Stimulated activated CD8-positive, alpha-beta memory T cell treated with anti-CD3 and anti-CD28 coated beads, Interleukin-7, amount 100 ng/mL, for 4 hours (primary cell): ENCODE measurements at regions not wholly inside any gene's neighbourhood (a gene's known extent, or its start where the extent isn't known, plus 50 kb on each side); places are given as distances from the start of the nearest gene placed in this dataset.

Experiments
- DNase-seq, 2 donors: peaks; one replicate each; pipeline ENCODE4 v3.0.0-alpha.2; 2020; ENCODE audit warnings: low read depth in 2 of 2

- no peak for DNase-seq
Observed at GRCh38 chr6:104617591-104617990, 242.1 kb downstream of the HACE1 start.

DNA sequence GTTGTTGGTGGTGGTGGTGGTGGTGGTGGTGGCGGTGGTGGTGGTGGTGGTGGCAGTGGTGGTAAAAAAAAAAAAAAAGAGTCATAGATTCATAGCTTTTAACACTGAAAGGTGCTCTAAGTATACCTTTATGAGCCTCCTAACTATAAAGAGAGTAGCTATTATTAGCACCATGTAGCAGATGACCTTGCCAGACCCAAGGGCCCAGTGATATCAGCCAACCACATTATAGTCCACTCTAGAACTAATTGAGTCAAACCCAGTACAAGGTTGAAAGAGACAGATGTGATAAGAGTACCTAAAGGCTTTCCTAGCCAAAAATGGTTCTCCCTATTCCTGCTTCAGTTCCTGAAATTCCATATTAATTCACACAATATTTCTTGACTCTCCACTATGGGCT, 245.3 kb downstream of the HACE1 start:
- no peak for DNase-seq

GRCh38 chr6:104613416-104614001, 246.2 kb downstream of the HACE1 start:
- DNase-seq, result no peak

DNA sequence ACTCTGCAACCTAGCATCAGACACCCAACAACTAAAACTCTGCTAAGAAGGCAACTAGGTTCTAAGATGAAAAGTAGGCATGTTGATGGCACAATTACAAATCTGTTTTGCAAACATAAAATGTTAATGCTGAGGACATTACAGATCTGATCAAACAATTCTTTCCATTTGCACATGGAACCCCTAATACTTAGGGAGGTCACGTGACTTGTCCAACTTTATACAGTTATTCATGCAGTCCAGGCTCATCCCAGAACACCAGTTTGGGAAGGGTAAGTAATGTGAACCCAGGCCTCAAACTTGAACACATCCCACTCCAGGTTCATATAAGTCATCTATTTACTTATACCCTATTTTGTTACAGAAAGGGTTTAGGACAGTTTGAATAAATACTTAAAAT, 247.2 kb downstream of the HACE1 start:
- no peak for DNase-seq

DNA sequence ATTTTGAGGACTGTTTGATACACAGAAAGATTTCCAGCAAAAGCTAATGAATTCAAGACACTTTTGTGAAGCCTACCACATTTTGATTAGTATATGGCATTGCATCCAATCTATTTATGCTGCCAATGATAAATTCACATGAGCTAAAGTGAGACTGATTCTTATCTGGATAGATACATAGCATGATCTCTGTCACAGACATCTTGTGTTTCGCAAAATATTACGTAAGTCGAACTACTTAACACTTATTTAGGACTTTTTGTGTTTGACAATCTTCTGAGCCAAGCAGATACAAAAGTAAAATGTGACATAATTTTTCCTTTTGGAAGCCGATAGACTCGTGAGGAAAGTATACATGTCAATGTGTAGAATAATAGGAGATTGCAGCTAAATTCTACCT, 251.6 kb downstream of the HACE1 start:
- DNase-seq, result no peak

DNA sequence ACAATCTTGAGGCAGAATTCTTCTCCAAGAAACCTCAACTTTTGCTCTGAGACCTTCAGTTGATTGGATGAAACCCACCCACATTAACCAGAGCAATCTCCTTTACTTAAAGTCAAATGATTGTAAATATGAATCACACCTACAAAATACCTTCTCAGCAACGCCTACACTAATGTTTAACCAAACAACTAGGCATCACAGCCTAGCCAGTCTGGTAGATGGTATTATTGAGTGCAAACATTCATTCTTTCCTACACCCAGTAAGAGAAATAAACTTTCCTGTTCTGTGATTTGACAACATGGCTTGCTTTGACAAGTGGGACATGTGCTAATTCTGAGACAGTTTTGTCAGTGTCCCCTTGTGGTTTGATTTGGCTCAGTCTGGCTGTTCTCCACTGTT, 252.2 kb downstream of the HACE1 start:
- DNase-seq, result no peak

- DNase-seq, result no peak
Observed at GRCh38 chr6:104606361-104606760, 253.4 kb downstream of the HACE1 start.

- DNase-seq, result no peak
Observed at GRCh38 chr6:104604685-104605084, 255.0 kb downstream of the HACE1 start.

DNA sequence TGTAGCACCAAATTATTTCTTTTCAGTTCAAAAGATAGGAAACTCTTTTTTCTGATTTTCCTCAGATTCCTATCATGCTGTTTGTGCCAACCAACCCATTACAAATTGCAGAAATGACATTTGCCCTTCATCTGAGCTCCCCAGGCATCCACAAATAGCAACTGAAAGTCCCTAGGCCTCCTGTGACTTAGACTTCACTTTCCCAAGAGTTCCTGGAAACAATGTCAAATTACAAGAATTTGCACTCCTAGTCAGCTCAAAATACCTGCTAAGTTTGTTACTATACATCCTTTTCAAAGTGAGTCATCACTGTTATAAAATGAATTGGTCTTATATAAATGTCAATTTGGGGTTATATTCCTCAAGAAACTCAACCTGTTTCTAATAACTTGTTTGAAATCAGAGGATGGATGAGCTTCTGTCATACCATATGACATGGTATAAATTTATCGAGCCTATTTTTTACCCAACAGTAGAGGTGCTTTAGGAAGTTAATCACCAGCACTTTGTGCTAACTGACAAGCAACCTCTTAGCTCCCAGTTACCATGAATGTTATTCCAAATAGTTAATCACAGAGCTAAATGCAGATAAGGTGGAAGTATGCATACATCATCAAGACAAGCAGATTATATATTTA, 256.5 kb downstream of the HACE1 start:
- DNase-seq, result no peak

GRCh38 chr6:104601721-104602120, 258.0 kb downstream of the HACE1 start:
- DNase-seq, result no peak

- no peak for DNase-seq
Observed at GRCh38 chr6:104601131-104601651, 258.5 kb downstream of the HACE1 start.

DNA sequence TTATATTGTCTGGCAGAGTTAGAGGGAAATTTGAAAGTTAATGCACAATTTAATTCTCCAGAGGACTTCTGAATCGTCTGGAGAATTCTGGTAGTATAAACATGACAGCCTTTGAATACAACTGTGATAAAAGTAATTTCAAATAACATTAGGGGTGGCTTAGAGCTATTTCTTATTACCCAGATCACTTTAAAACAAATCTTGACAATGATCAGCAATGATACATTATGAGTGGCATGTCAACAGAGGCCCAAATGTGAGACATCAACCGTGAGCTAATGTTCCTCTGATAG, 259.1 kb downstream of the HACE1 start:
- no peak for DNase-seq

DNA sequence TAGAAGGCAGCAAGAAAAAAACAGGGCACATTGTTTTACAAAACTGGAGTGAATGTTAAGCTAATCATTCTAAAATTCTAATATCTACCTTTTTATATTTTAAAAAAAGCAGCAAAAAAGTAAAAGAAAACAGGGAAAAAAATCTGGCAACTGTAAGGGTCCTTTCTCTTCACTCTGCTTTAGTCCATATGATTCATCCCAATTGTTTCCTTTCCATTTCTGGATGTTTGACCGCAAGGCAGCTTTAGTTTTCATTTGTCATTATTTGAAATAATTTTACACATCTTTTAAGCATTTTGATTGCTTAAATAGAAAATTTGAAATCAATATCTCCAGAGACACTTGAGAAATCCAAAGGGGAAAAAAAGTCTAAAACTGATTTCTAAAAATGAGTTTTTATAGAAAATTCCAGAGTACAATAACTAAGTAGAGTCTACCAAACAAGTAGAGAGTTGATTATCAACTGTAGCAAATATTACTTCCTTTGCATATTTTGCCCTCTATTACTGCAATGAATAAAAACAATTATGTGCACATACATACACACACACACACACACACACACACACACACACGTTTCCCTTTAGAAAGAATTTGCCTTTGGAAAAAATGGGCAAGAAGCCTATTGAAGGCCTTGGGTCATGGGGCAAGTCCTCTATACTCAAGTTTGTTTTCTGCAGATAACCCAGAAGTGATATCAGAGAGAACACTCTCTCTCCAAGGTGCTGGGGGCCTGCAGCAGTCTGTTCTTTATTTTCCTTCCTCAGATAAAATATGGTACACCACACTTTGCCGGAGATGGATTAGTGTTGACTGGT, 259.7 kb downstream of the HACE1 start:
- DNase-seq, result no peak

DNA sequence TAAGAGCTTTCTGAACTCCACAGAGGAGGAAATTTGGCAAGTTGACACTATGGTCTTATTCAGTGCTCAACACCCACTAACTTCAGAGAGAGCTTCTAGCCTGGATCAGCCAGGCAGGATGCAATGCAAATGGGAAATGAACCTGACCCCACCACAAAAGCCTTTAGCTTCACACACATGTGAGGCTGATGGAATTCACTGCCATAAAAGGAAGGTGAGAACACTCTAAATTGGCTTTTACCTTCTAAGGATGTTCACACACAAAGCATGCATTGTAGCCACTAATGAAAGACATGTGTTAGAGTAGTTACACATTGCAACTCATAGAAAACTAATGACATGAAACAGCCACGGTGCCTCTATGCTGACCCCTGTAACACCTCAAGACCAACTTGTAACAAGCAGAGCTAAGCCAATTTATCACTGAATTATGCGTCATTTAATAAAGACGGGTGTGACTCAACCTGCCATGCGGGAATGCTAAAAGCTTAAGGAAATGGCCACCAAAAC, 262.1 kb downstream of the HACE1 start:
- no peak for DNase-seq

GRCh38 chr6:104596091-104596490, 263.6 kb downstream of the HACE1 start:
- DNase-seq, result no peak

DNA sequence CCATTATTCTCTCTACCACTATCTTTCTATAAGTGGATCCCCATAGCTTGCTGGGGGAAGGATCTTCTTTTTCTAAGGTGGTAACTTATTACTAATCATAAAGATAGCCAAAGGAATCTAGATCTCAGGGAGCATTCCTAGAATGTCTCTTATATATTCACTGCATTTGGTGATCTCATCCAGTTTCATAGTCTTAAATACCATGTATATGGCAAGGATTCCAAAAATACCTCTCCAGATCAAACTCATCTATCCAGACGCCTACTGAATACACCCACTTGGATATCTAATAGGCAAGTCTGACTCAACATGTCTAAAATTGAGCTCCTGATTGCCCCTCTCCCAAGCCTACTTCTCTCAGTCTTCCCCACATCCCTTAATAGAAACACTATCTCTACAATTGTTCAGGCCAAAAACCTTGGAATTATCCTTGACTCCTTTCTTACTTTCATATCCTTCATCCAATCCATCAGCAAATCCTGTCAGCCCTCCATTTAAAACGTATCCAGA, 264.4 kb downstream of the HACE1 start:
- DNase-seq, result no peak

DNA sequence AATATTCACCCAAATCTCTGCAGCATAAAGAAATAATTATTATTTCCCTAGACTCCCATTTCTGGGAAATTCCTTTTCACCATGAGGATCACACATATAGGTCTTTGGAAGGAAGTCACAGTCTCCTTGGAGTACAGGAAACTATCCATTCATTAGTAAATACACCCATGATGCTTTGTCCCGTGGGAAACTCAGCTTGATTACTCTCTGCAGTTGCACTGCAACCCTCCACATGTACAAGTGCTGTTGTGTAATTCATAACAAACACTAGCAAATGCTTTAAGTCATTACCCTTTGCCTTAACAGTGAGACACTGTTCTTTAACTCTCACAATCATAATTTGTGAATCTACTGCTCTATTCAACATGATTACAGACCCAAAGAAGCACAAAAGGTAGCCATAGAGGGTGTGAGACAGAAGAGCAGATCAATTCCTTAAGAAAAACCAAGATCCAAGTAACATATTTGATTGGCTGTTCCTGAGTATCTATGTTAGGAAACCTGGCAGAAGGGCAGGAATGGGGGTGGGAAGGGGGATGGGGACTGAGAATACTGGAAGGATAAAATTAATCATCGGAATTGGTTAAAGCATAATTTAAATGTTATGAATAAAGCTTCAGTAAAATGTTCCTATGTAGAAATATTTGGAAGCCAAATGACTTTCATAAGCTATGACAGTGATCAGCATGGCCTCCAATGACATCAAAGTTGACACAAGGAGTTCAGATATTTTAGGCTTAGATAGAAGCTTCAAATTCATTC, 268.0 kb downstream of the HACE1 start:
- no peak for DNase-seq

DNA sequence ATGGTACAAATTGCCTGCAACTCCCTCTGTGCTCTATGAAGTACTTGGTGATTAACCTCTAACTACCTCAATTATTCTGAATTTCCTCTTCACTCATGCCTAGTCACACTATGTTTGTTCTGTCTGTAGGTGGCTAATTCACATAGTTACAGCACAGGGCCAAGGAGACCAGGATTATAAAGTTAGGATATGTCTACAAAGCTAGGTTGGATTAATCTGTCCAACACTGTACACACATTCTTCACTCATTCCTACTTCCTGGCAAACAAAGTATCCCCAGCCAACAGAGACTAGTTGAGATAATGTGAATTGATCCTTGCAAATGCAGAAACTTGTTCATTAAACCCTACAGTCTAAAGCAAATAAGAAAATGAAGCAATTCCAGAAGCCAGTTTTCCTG, 269.8 kb downstream of the HACE1 start:
- no peak for DNase-seq

GRCh38 chr6:104585646-104586045, 274.1 kb downstream of the HACE1 start:
- DNase-seq, result no peak

GRCh38 chr6:104580452-104580851, 279.3 kb downstream of the HACE1 start:
- DNase-seq, result no peak

DNA sequence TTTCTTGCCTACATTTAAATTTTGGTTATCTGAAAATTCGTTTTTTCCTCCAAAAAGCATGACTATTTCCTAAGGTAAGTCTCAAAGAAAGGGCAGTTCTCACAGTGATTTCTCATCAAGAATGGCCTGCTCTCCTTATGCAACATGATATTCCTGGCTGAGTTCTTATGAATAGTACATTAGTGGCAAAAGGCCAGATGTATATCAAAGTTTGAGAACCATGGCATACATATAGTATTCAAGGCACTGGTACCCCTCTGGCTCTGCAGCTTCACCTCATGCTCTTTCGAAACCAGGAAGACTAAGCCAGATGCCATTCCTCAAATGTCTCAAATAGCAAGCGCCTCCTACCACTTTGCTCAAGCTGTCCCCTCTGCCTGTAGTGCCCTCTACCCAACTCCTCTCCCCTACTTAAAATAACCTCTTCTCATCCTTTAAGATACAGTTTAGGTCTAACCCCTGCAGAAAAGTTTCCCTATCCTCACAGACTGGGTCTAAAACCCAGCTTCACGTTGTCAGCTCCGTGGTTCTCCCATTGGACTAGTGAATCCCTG, 280.3 kb downstream of the HACE1 start:
- no peak for DNase-seq

DNA sequence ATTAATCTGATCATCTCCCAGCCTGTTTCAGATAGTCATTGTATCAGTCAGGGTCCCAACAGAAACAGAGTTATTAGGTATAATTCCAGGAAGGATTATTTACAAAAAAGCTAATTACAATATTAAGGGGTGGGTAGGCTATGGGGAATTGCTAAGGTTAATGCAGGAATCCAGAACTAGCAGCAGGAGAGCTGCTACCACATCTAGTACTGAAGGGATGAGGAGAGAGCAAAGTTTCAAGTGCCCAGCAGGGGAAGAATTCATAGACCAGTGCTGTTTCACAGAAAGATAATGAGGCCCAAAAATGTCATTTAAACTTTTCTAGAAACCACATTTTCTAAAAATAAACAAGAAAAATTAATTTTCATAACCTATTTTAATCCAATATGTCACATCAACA, 284.2 kb downstream of the HACE1 start:
- no peak for DNase-seq
